ENCODE measurements at regions not wholly inside any gene's neighbourhood (a gene's known extent, or its start where the extent isn't known, plus 50 kb on each side); places are given as distances from the start of the nearest gene placed in this dataset.
"Not testable (repeated sequence)": the region's sequence is repeated elsewhere in the genome, so short reads cannot be mapped to it uniquely, and the experiment has no call there.

- TF ChIP-seq CTCF, POLR2A, POLR2AphosphoS5, EP300 (IDR thresholded peaks at IDR 0.05): not testable (repeated sequence)
These were observed 200.6 kb upstream of the PRKX start for GRCh38 chrX:3914059-3914458.

Data from sigmoid colon (tissue), 4 donors.